Karpas-422 (cell line): ENCODE measurements at regions not wholly inside any gene's neighbourhood (a gene's known extent, or its start where the extent isn't known, plus 50 kb on each side); places are given as distances from the start of the nearest gene placed in this dataset.

Experiments used
- DNase-seq: peaks from one replicate; pipeline ENCODE4 v3.0.0-alpha.2; 2015
- H2AFZ ChIP-seq: fragments of 200-600 bp; sonication (generic); 2 replicates; pipeline ENCODE4 v1.6.1; 2014; ENCODE audit warnings: antibody characterized with exemption, low read length, mixed read lengths
- H3K27ac ChIP-seq: fragments of 200-600 bp; sonication (generic); 2 replicates; pipeline ENCODE4 v1.5.1; 2014; ENCODE audit warnings: mild to moderate bottlenecking, low read length, moderate library complexity
- H3K27me3 ChIP-seq: fragments of 200-600 bp; sonication (generic); 2 replicates; pipeline ENCODE4 v1.6.1; 2014; ENCODE audit warnings: low read length, mixed read lengths
- H3K36me3 ChIP-seq: fragments of 200-600 bp; sonication (generic); 2 replicates; pipeline ENCODE4 v1.6.1; 2014; ENCODE audit warnings: low read length, mixed read lengths; ENCODE audit not compliant: insufficient read depth
- H3K4me1 ChIP-seq: fragments of 200-600 bp; sonication (generic); 2 replicates; pipeline ENCODE4 v1.6.1; 2014; ENCODE audit warnings: mild to moderate bottlenecking, low read length, mixed read lengths
- H3K4me2 ChIP-seq: fragments of 200-600 bp; sonication (generic); 2 replicates; pipeline ENCODE4 v1.6.1; 2014; ENCODE audit warnings: low read length, low read depth, mild to moderate bottlenecking; ENCODE audit not compliant: poor library complexity, severe bottlenecking
- H3K4me3 ChIP-seq: fragments of 200-600 bp; sonication (generic); 2 replicates; pipeline ENCODE4 v1.5.1; 2014; ENCODE audit warnings: mild to moderate bottlenecking, antibody characterized with exemption, low read length, mixed read lengths
- H3K79me2 ChIP-seq: fragments of 200-600 bp; sonication (generic); 2 replicates; pipeline ENCODE4 v1.6.1; 2014; ENCODE audit warnings: mild to moderate bottlenecking, low read length, mixed read lengths
- H3K9ac ChIP-seq: fragments of 200-600 bp; sonication (generic); 2 replicates; pipeline ENCODE4 v1.6.0; 2014; ENCODE audit warnings: low read length
- H3K9me2 ChIP-seq: fragments of 200-600 bp; sonication (generic), shearing (Covaris generic); replicated peaks from 2 replicates; pipeline ENCODE4 v1.6.0; 2014; ENCODE audit warnings: mild to moderate bottlenecking, low read length, moderate library complexity; ENCODE audit not compliant: insufficient read depth
- H3K9me3 ChIP-seq: fragments of 300-700, 200-600 bp; sonication (generic); 2 replicates; pipeline ENCODE4 v1.6.1; 2014; ENCODE audit warnings: low read length, mixed read lengths
- H4K20me1 ChIP-seq: fragments of 200-600 bp; sonication (generic); 2 replicates; pipeline ENCODE4 v1.6.1; 2014; ENCODE audit warnings: mild to moderate bottlenecking, antibody characterized with exemption, low read length, low read depth; ENCODE audit not compliant: insufficient read depth

DNA sequence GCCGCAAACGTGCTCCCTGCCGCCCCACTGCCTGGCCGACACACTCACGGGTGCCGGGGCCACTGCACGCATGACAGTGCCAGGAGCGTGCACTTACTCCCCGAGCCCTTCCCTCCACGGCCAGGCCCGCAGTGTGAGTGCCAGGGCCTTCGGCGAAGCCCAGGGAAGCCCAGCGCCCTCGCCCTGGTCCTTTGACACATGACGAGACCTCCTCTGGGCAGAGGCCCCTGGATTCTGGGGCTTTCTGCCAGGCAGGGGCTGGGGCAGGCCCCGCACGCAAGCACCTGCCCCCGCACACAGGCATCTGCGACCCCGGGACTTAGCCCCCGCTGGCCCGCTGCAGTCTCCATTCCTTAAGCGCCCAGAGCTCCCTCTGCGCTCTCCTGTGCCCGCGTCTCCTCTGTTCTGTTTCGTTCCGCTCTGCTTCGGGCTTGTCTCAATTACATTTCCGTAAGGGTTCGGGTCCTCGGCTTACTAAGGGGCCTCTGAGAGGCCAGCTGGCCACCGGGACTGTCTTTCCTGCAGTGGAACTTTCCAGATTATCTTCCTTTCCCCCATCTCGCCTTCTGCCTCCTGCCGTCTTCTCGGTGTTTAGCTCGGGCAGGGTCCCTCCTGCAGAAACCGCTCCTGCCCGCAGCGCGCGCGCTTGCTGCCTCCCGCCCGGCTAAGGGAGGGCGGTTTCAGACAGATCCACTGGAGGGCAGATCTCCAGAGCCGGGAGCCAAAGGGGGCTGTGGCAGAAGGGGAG lies 98.8 kb downstream of the ING1 start:
- no peaks in the 10 kb centered on the region for H4K20me1 ChIP-seq

DNA sequence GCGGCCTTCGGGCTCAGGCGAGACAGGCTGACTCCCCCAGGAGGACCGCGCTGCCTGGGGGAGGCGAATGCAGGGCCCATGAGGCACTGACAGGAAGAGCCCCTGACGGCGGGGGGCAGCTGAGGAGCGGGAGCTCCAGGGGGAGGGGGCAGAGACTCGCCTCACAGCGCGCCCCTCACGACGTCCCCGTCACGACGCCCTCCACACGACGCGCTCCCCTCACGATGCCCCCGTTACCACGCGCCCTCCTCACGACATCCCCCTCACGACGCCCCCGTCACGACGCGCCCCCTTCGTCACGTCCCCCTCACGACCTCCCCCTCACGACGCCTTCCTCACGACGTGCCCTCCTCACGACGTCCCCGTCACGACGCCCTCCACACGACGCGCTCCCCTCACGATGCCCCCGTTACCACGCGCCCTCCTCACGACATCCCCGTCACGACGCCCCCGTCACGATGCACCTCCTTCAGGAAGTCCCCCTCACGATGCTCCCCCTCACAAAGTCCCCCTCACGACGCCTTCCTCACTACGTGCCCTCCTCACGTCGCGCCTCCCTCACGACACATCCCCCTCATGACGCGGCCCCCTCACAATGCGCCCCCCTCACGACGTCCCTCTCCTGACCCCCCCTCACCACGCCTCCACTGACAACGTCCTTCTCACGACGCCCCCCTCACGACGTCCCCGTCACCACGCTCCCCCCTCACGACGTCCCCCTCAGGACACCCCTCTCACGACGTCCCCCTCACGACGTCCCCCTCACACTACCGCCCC lies 99.6 kb downstream of the ING1 start:
- H4K20me1 ChIP-seq, result no peaks in the 10 kb centered on the region
- H3K36me3 ChIP-seq, result no peaks in the 10 kb centered on the region
- no peak overlapping the region for H3K4me3 ChIP-seq
- H3K27ac ChIP-seq, result no peak overlapping the region
- H2AFZ ChIP-seq, result no peak overlapping the region
- H3K4me1 ChIP-seq, result no peaks in the 10 kb centered on the region
- no peak overlapping the region for H3K4me2 ChIP-seq
- DNase-seq, result no peak
- H3K9me3 ChIP-seq, result no peaks in the 10 kb centered on the region
- H3K9me2 ChIP-seq, result no peaks in the 10 kb centered on the region
- no peak overlapping the region for H3K9ac ChIP-seq
- no peaks in the 10 kb centered on the region for H3K27me3 ChIP-seq
- H3K79me2 ChIP-seq, result no peaks in the 10 kb centered on the region

More for the DNA sequence above, 98.8 kb downstream of the ING1 start:
- H3K4me3 ChIP-seq, result no peak overlapping the region
- H3K9me3 ChIP-seq, result no peaks in the 10 kb centered on the region
- no peaks in the 10 kb centered on the region for H3K36me3 ChIP-seq
- H2AFZ ChIP-seq, result no peak overlapping the region
- DNase-seq, result no peak
- H3K9me2 ChIP-seq, result no peaks in the 10 kb centered on the region
- H3K4me1 ChIP-seq, result no peaks in the 10 kb centered on the region
- H3K9ac ChIP-seq, result no peak overlapping the region
- no peak overlapping the region for H3K4me2 ChIP-seq
- no peaks in the 10 kb centered on the region for H3K79me2 ChIP-seq
- H3K27me3 ChIP-seq, result no peaks in the 10 kb centered on the region
- H3K27ac ChIP-seq, result no peak overlapping the region

DNA sequence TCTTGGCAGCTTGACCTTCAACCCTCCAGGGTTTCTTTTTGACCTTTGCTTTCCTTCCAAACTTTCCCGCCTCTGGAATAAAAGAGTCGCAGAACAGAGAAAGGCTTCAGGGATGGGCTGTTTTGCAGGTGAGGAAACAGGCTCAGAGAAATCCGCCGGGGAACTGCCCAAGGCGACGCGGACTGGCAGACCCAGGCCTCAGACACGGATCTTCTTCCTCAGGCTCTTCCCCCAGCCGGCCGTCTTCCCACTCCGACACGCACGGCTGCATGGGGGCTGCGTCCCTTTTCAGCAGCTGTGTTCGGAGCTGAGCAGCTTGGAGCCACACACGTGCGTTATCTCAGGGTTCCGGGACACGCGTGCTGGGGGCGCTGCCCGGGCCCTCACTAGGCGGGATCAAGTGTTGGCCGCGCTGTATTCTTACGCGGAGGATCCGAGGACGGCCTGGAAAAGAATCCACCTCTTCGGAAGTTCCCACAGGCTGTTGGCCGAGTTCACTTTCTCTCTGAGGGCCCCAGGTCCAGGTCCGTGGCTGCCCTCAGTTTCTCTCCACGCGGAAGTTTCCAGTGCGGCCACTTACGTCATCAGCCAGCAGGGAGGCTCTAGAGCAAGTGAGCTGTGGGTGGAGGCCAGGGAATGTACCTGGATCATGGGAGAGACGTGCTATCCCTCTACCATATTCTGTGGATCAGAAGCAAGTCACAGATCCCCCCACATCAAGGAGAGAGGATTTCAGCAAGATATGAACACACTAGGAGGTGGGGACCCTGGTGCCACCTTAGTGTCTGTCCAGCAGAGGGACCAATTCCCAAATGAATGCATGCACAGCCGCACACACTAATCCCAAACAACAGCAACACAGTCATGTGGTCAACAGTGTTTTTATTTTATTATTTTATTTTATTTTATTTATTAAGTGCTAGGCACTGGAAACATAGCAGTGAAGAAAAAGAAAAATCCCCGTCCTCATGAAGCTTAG lies 100.4 kb downstream of the ING1 start:
- Histone ChIP-seq H2AFZ (no peak overlapping the region), H3K36me3 (no peaks in the 10 kb centered on the region), H3K9me3 (no peaks in the 10 kb centered on the region), H4K20me1 (no peaks in the 10 kb centered on the region), H3K27ac (no peak overlapping the region), H3K27me3 (no peaks in the 10 kb centered on the region), H3K4me1 (no peaks in the 10 kb centered on the region), H3K4me3 (no peak overlapping the region), H3K9me2 (no peaks in the 10 kb centered on the region), H3K79me2 (no peaks in the 10 kb centered on the region), H3K4me2 (no peak overlapping the region), H3K9ac (no peak overlapping the region)
- DNase-seq, result no peak

DNA sequence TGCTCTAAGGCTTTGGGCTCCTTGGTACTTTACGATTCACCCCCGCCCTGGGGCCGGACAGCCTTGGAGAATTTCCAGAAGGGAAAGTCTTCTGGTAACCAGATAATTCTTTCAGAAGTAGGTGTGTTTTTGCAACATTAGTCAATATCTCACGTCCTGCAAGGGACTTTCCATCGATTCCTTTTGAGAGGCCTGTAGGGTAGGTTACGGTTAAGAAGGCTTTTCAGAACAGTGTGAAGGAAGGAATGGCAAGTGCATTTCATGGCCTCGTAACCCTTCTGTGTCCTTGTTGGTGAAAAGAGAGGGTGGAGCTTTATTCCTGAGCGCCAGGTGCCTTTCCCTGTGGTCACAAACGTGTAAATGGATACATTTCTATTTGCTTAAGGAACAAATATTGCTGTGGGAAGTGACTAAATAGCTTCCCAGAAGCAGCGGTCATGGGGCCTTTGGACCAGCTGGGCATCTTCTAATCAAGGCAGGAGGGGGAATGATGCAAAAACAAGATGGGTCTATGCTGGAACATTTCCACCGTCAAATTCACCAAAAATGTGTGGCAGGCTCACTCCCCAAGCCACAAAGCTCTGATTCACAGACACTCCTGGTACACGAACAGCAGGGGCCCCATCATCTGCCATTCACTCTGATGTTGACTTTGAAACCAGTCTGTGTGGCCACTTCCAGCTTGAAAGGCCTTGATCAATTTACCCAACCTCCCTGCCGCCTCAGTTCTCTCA lies 99.2 kb downstream of the ANKRD10 start:
- no peak overlapping the region for H3K27ac ChIP-seq
- no peak overlapping the region for H2AFZ ChIP-seq
- H3K79me2 ChIP-seq, result no peaks in the 10 kb centered on the region

DNA sequence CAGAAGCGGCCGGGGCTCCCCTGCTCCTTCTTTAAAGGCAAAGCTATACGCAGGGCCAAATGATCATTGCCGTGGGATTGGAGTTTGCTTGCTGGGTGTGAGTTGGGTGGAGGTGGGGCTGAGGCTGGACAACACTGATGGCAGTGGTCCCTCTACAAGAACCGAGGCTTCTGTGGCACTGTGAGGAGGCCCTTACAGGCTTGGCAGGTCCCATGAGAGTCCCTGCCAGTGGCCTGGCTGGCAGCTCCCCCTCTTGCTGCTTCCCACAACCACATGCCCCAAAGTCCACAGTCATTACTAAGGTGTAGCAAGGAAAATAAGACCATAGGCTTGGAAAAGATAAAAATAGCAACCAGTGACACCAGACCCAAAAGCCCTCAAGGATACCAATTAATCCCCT lies 98.4 kb downstream of the ANKRD10 start:
- H3K9me2 ChIP-seq, result no peaks in the 10 kb centered on the region
- peaks cover 8% of the 10 kb centered on the region; the same call in 1 of the 2 replicates for H3K4me1 ChIP-seq
- no peak overlapping the region for H3K27ac ChIP-seq
- no peak overlapping the region for H3K4me2 ChIP-seq
- H3K9ac ChIP-seq, result no peak overlapping the region
- no peaks in the 10 kb centered on the region for H3K9me3 ChIP-seq
- DNase-seq, result no peak
- no peak overlapping the region for H2AFZ ChIP-seq
- H4K20me1 ChIP-seq, result no peaks in the 10 kb centered on the region
- no peak overlapping the region for H3K4me3 ChIP-seq
- no peaks in the 10 kb centered on the region for H3K27me3 ChIP-seq
- no peaks in the 10 kb centered on the region for H3K36me3 ChIP-seq
- no peaks in the 10 kb centered on the region for H3K79me2 ChIP-seq

More for the DNA sequence above, 99.2 kb downstream of the ANKRD10 start:
- Histone ChIP-seq H3K9me3 (no peaks in the 10 kb centered on the region), H3K4me1 (peaks cover 8% of the 10 kb centered on the region; the same call in 1 of the 2 replicates), H3K4me3 (no peak overlapping the region), H3K9ac (no peak overlapping the region), H3K36me3 (no peaks in the 10 kb centered on the region), H3K9me2 (no peaks in the 10 kb centered on the region), H3K27me3 (no peaks in the 10 kb centered on the region), H3K4me2 (no peak overlapping the region), H4K20me1 (no peaks in the 10 kb centered on the region)
- no peak for DNase-seq

DNA sequence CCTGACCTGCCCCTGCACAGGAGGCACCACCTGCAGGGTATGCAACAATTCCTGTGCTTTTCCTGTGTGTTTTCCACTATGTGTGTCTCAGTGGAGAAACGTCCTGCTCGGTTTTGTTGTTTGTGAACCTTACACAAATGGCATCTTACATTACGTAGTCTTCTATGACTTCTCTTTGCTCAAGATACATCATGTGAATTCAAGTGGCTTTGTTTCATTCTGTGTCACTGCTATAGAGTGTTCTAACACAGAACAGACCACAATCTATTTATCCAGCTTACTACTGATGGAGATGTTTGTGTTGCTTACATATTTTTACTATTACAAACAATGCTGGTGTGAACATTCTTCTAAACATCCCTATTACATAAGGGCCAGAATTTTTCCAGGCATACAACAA lies 97.7 kb downstream of the ANKRD10 start:
- H4K20me1 ChIP-seq, result no peaks in the 10 kb centered on the region
- peaks cover 8% of the 10 kb centered on the region; the same call in 1 of the 2 replicates for H3K4me1 ChIP-seq
- H2AFZ ChIP-seq, result no peak overlapping the region
- H3K27ac ChIP-seq, result no peak overlapping the region
- DNase-seq, result no peak
- no peaks in the 10 kb centered on the region for H3K79me2 ChIP-seq
- no peak overlapping the region for H3K9ac ChIP-seq
- H3K27me3 ChIP-seq, result no peaks in the 10 kb centered on the region
- H3K9me2 ChIP-seq, result no peaks in the 10 kb centered on the region
- no peak overlapping the region for H3K4me3 ChIP-seq
- no peaks in the 10 kb centered on the region for H3K9me3 ChIP-seq
- no peaks in the 10 kb centered on the region for H3K36me3 ChIP-seq
- H3K4me2 ChIP-seq, result no peak overlapping the region

DNA sequence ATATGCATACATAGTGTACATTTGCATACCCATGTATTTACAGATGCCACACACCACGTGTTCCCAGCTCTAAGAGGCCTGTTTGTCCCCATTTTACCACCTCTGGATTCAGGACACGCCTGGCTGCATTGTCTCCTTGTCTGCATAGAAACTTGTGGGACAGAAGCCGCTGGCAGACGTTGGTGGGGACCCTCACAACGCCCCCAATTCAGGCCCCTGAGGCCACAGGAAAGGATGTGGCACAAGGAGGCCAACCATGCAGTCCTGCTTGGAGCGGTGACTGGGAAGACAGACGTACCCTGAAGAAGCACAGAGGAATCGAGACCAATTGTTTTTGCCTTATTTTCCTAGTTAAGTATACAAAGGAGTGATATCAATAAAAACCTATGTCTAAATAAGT lies 96.1 kb downstream of the ANKRD10 start:
- no peak overlapping the region for H3K27ac ChIP-seq
- no peaks in the 10 kb centered on the region for H3K9me3 ChIP-seq
- no peak overlapping the region for H3K4me3 ChIP-seq
- H3K79me2 ChIP-seq, result no peaks in the 10 kb centered on the region
- H4K20me1 ChIP-seq, result no peaks in the 10 kb centered on the region
- H3K9me2 ChIP-seq, result no peaks in the 10 kb centered on the region
- DNase-seq, result no peak
- peaks cover 8% of the 10 kb centered on the region; the same call in 1 of the 2 replicates for H3K4me1 ChIP-seq
- no peaks in the 10 kb centered on the region for H3K36me3 ChIP-seq
- H2AFZ ChIP-seq, result no peak overlapping the region
- no peak overlapping the region for H3K4me2 ChIP-seq
- H3K9ac ChIP-seq, result no peak overlapping the region
- H3K27me3 ChIP-seq, result no peaks in the 10 kb centered on the region
